ENCODE measurements at regions not wholly inside any gene's neighbourhood (a gene's known extent, or its start where the extent isn't known, plus 50 kb on each side); places are given as distances from the start of the nearest gene placed in this dataset.

GRCh38 chr14:34087571-34087970 lies 136.7 kb upstream of the EGLN3 start:
- Histone ChIP-seq H3K36me3 (replicated peaks in 1 of 2; ENCODE audit: control extremely low read depth in 1 of 2, control insufficient read depth in 1 of 2, extremely low read depth in 1 of 2, insufficient read depth in 2 of 2, low read length in 1 of 2) (no peaks in the 10 kb centered on the region), H3K27ac (ENCODE audit: low read length in 2 of 2) (no peak overlapping the region), H3K4me2 (replicated peaks; ENCODE audit: low read depth, low read length, poor library complexity, severe bottlenecking) (no peak overlapping the region), H3K4me1 (ENCODE audit: control insufficient read depth in 2 of 2, insufficient read depth in 2 of 2, low read length in 2 of 2) (no peaks in the 10 kb centered on the region), H3K27me3 (replicated peaks in 1 of 4; ENCODE audit: control extremely low read depth in 1 of 4, control insufficient read depth in 3 of 4, insufficient read depth in 4 of 4, low read length in 3 of 4) (no peaks in the 10 kb centered on the region), H4K20me1 (ENCODE audit: control insufficient read depth, insufficient read depth, low read length, poor library complexity, severe bottlenecking) (no peaks in the 10 kb centered on the region), H3K79me2 (ENCODE audit: control insufficient read depth, insufficient read depth, low read length) (no peaks in the 10 kb centered on the region), H3K9ac (ENCODE audit: low read length) (no peak overlapping the region), H3K9me3 (ENCODE audit: control extremely low read depth in 1 of 3, control insufficient read depth in 2 of 3, insufficient read depth in 1 of 3, low read length in 2 of 3) (peaks cover 0 to 1% (median 0%) of the 10 kb centered on the region in 3 donors), H3K4me3 (ENCODE audit: control extremely low read depth in 1 of 5, extremely low read depth in 1 of 5, insufficient read depth in 1 of 5, low read depth in 2 of 5, low read length in 4 of 5) (no peak overlapping the region), H2AFZ (ENCODE audit: insufficient read depth, low read depth, low read length, poor library complexity, severe bottlenecking) (no peak overlapping the region)
- no peak for ATAC-seq (ENCODE audit: low read depth)
- Mint-ChIP-seq H3K4me1 (no peaks in the 10 kb centered on the region), H3K27me3 (peaks cover 10% of the 10 kb centered on the region), H3K27ac (no peak overlapping the region), H3K9me3 (ENCODE audit: insufficient read depth) (peaks cover 5% of the 10 kb centered on the region), H3K4me3 (no peak overlapping the region)
- ChIA-PET POLR2A (no interaction called here), CTCF (no interaction called here)
- 79% methylated on average over 3 of the region's 3 CpGs for WGBS (ENCODE audit: insufficient coverage)
- DNase-seq: no peak
- TF ChIP-seq CTCF (IDR thresholded peaks at IDR 0.05) (no peak), EZH2 (IDR thresholded peaks at IDR 0.05; ENCODE audit: borderline replicate concordance, insufficient read depth, low read depth, low read length, poor library complexity, severe bottlenecking) (no peak)
- intact Hi-C loops (cut with micrococcal nuclease): no loop called here

- intact Hi-C loops (cut with micrococcal nuclease): no loop called here
- no peak for ATAC-seq (ENCODE audit: low read depth)
- Histone ChIP-seq H3K4me2 (replicated peaks; ENCODE audit: low read depth, low read length, poor library complexity, severe bottlenecking) (no peak overlapping the region), H3K4me1 (ENCODE audit: control insufficient read depth in 2 of 2, insufficient read depth in 2 of 2, low read length in 2 of 2) (no peaks in the 10 kb centered on the region), H3K9ac (ENCODE audit: low read length) (no peak overlapping the region), H3K79me2 (ENCODE audit: control insufficient read depth, insufficient read depth, low read length) (no peaks in the 10 kb centered on the region), H3K9me3 (ENCODE audit: control extremely low read depth in 1 of 3, control insufficient read depth in 2 of 3, insufficient read depth in 1 of 3, low read length in 2 of 3) (peaks cover 0 to 1% (median 0%) of the 10 kb centered on the region in 3 donors), H2AFZ (ENCODE audit: insufficient read depth, low read depth, low read length, poor library complexity, severe bottlenecking) (no peak overlapping the region), H3K36me3 (replicated peaks in 1 of 2; ENCODE audit: control extremely low read depth in 1 of 2, control insufficient read depth in 1 of 2, extremely low read depth in 1 of 2, insufficient read depth in 2 of 2, low read length in 1 of 2) (no peaks in the 10 kb centered on the region), H3K27ac (ENCODE audit: low read length in 2 of 2) (no peak overlapping the region), H3K27me3 (replicated peaks in 1 of 4; ENCODE audit: control extremely low read depth in 1 of 4, control insufficient read depth in 3 of 4, insufficient read depth in 4 of 4, low read length in 3 of 4) (no peaks in the 10 kb centered on the region), H3K4me3 (ENCODE audit: control extremely low read depth in 1 of 5, extremely low read depth in 1 of 5, insufficient read depth in 1 of 5, low read depth in 2 of 5, low read length in 4 of 5) (no peak overlapping the region), H4K20me1 (ENCODE audit: control insufficient read depth, insufficient read depth, low read length, poor library complexity, severe bottlenecking) (no peaks in the 10 kb centered on the region)
- WGBS (ENCODE audit: insufficient coverage): no CpG with 5 or more reads among the region's 2 CpGs
- TF ChIP-seq EZH2 (IDR thresholded peaks at IDR 0.05; ENCODE audit: borderline replicate concordance, insufficient read depth, low read depth, low read length, poor library complexity, severe bottlenecking) (no peak), CTCF (IDR thresholded peaks at IDR 0.05) (no peak)
- DNase-seq: no peak
- ChIA-PET POLR2A (no interaction called here), CTCF (no interaction called here)
- H3K4me3 Mint-ChIP-seq: no peak overlapping the region
- H3K27me3 Mint-ChIP-seq: peaks cover 14% of the 10 kb centered on the region
- H3K4me1 Mint-ChIP-seq: no peaks in the 10 kb centered on the region
- H3K9me3 Mint-ChIP-seq (ENCODE audit: insufficient read depth): peaks cover 5% of the 10 kb centered on the region
- no peak overlapping the region for H3K27ac Mint-ChIP-seq
These were observed 135.4 kb upstream of the EGLN3 start for GRCh38 chr14:34086223-34086757.
